Osteoblast (primary cell): ENCODE measurements at regions not wholly inside any gene's neighbourhood (a gene's known extent, or its start where the extent isn't known, plus 50 kb on each side); places are given as distances from the start of the nearest gene placed in this dataset.
A peak's percentile ranks its signal among the peaks of the same experiment; 100 is the strongest.
"Not testable (repeated sequence)": the region's sequence is repeated elsewhere in the genome, so short reads cannot be mapped to it uniquely, and the experiment has no call there.

ENCODE experiments used
- DNase-seq: peaks from one replicate; pipeline ENCODE4 v3.0.0; 2011; ENCODE audit warnings: low spot score, mixed read lengths; ENCODE audit not compliant: insufficient read length; ENCODE audit errors: missing footprints
- H2AFZ ChIP-seq: 2 replicates; pipeline ENCODE4 v1.6.0; 2011; ENCODE audit warnings: mild to moderate bottlenecking, low read length
- H3K27ac ChIP-seq: 2 replicates; pipeline ENCODE4 v1.5.1; 2011; ENCODE audit warnings: mild to moderate bottlenecking, low read depth, low read length, moderate library complexity
- H3K27me3 ChIP-seq: 2 replicates; pipeline ENCODE4 v1.6.0; 2012; ENCODE audit warnings: mild to moderate bottlenecking, control low read depth, inconsistent platforms, low read length, moderate library complexity; ENCODE audit not compliant: insufficient read depth
- H3K36me3 ChIP-seq: 2 replicates; pipeline ENCODE4 v1.5.1; 2011; ENCODE audit warnings: mild to moderate bottlenecking, low read length, control low read depth, moderate library complexity; ENCODE audit not compliant: insufficient read depth
- H3K4me1 ChIP-seq: 2 replicates; pipeline ENCODE4 v1.5.1; 2011; ENCODE audit warnings: mild to moderate bottlenecking, low read length, control low read depth, moderate library complexity; ENCODE audit not compliant: insufficient read depth
- H3K4me2 ChIP-seq: 2 replicates; pipeline ENCODE4 v1.6.0; 2011; ENCODE audit warnings: mild to moderate bottlenecking, low read length; ENCODE audit not compliant: insufficient read depth
- H3K4me3 ChIP-seq: fragments of 200-600 bp; sonication (generic); 3 replicates; pipeline ENCODE4 v1.5.1; 2012; ENCODE audit warnings: mild to moderate bottlenecking, low read length, inconsistent platforms; ENCODE audit not compliant: insufficient read depth
- H3K79me2 ChIP-seq: 2 replicates; pipeline ENCODE4 v1.6.0; 2012; ENCODE audit warnings: mild to moderate bottlenecking, low read length, control low read depth, inconsistent platforms; ENCODE audit not compliant: insufficient read depth
- H3K9me3 ChIP-seq: 2 replicates; pipeline ENCODE4 v1.5.1; 2011; ENCODE audit warnings: low read depth, low read length, control low read depth
- H4K20me1 ChIP-seq: 2 replicates; pipeline ENCODE4 v1.6.0; 2012; ENCODE audit warnings: mild to moderate bottlenecking, low read length, control low read depth; ENCODE audit not compliant: insufficient read depth
- CTCF ChIP-seq: IDR thresholded peaks from 2 replicates; pipeline ENCODE4 v1.5.1; 2011; ENCODE audit warnings: mild to moderate bottlenecking, low read depth, low read length, moderate library complexity; ENCODE audit errors: extremely low read depth

- H3K36me3 ChIP-seq, H3K27ac ChIP-seq, H3K9me3 ChIP-seq, DNase-seq, H3K27me3 ChIP-seq, H2AFZ ChIP-seq, H4K20me1 ChIP-seq, H3K79me2 ChIP-seq, H3K4me2 ChIP-seq, H3K4me3 ChIP-seq: not testable (repeated sequence)
- H3K4me1 ChIP-seq: peaks cover 23% of the 10 kb centered on the region
Observed at GRCh38 chr10:77740396-77740795, 102.8 kb upstream of the KCNMA1 start.

GRCh38 chr10:77738496-77739158, 101.0 kb upstream of the KCNMA1 start:
- no peak for TF ChIP-seq CTCF
- Histone ChIP-seq H3K4me3 (no peak overlapping the region), H3K27me3 (no peaks in the 10 kb centered on the region), H3K4me2 (no peak overlapping the region), H3K9me3 (no peaks in the 10 kb centered on the region), H2AFZ (peak overlapping the region; percentile 3), H3K36me3 (no peaks in the 10 kb centered on the region), H3K27ac (peak overlapping the region; percentile 38), H4K20me1 (no peaks in the 10 kb centered on the region), H3K79me2 (no peaks in the 10 kb centered on the region), H3K4me1 (peaks cover 23% of the 10 kb centered on the region)
- DNase-seq: no peak

GRCh38 chr10:77737608-77738007, 100.0 kb upstream of the KCNMA1 start:
- Histone ChIP-seq H2AFZ (no peak overlapping the region), H4K20me1 (no peaks in the 10 kb centered on the region), H3K4me1 (peaks cover 23% of the 10 kb centered on the region), H3K79me2 (no peaks in the 10 kb centered on the region), H3K4me2 (peak overlapping the region; percentile 10), H3K4me3 (no peak overlapping the region), H3K9me3 (no peaks in the 10 kb centered on the region), H3K27me3 (no peaks in the 10 kb centered on the region), H3K27ac (peak overlapping the region; percentile 50), H3K36me3 (no peaks in the 10 kb centered on the region)
- DNase-seq: no peak
- TF ChIP-seq CTCF: no peak

GRCh38 chr10:77735136-77735535, 97.5 kb upstream of the KCNMA1 start:
- H3K27ac ChIP-seq, H3K9me3 ChIP-seq, H3K4me2 ChIP-seq, H3K79me2 ChIP-seq, H4K20me1 ChIP-seq, DNase-seq, H3K36me3 ChIP-seq, H2AFZ ChIP-seq, H3K4me3 ChIP-seq, H3K27me3 ChIP-seq: not testable (repeated sequence)
- H3K4me1 ChIP-seq: peaks cover 17% of the 10 kb centered on the region

- no peak for TF ChIP-seq CTCF
- Histone ChIP-seq H3K27ac (no peak overlapping the region), H3K27me3 (no peaks in the 10 kb centered on the region), H2AFZ (no peak overlapping the region), H3K9me3 (no peaks in the 10 kb centered on the region), H3K36me3 (no peaks in the 10 kb centered on the region), H4K20me1 (no peaks in the 10 kb centered on the region), H3K4me2 (no peak overlapping the region), H3K4me3 (no peak overlapping the region), H3K4me1 (peaks cover 4% of the 10 kb centered on the region), H3K79me2 (no peaks in the 10 kb centered on the region)
- DNase-seq: no peak
Observed at GRCh38 chr10:77732213-77733003, 94.8 kb upstream of the KCNMA1 start.
